ENCODE measurements at regions not wholly inside any gene's neighbourhood (a gene's known extent, or its start where the extent isn't known, plus 50 kb on each side); places are given as distances from the start of the nearest gene placed in this dataset.

GRCh38 chr1:191882870-191883269 lies 275.4 kb upstream of the RGS18 start:
- TF ChIP-seq CTCF (IDR thresholded peaks at IDR 0.05 in 8 of 11, conservative IDR thresholded peaks at IDR 0.05 in 3 of 11) (no peak), POLR2AphosphoS5 (IDR thresholded peaks at IDR 0.05) (no peak)
